ENCODE measurements at regions not wholly inside any gene's neighbourhood (a gene's known extent, or its start where the extent isn't known, plus 50 kb on each side); places are given as distances from the start of the nearest gene placed in this dataset.

GRCh38 chr18:78827141-78827540, 152.5 kb upstream of the SALL3 start:
- TF ChIP-seq CTCF (IDR thresholded peaks at IDR 0.05 in 8 of 11, conservative IDR thresholded peaks at IDR 0.05 in 3 of 11) (no peak), POLR2AphosphoS5 (IDR thresholded peaks at IDR 0.05) (no peak)

All from spleen (tissue), 7 donors.